Type B pancreatic cell (in vitro differentiated cells): ENCODE measurements at regions not wholly inside any gene's neighbourhood (a gene's known extent, or its start where the extent isn't known, plus 50 kb on each side); places are given as distances from the start of the nearest gene placed in this dataset.
"Not testable (repeated sequence)": the region's sequence is repeated elsewhere in the genome, so short reads cannot be mapped to it uniquely, and the experiment has no call there.

Experiments
- DNase-seq: peaks from one replicate; pipeline ENCODE4 v3.0.0; 2021; ENCODE audit warnings: mixed read lengths; ENCODE audit not compliant: unreplicated experiment; ENCODE audit errors: extremely low spot score
- H3K27ac Mint-ChIP-seq: 2 replicates; pipeline ENCODE4 v1.8.0; 2021; ENCODE audit warnings: mild to moderate bottlenecking, mixed read lengths
- H3K27me3 Mint-ChIP-seq: 2 replicates; pipeline ENCODE4 v1.8.0; 2021; ENCODE audit warnings: mixed read lengths
- H3K36me3 Mint-ChIP-seq: 2 replicates; pipeline ENCODE4 v1.8.0; 2021; ENCODE audit warnings: mixed read lengths
- H3K4me1 Mint-ChIP-seq: one replicate; pipeline ENCODE4 v1.8.0; 2021; ENCODE audit warnings: mixed read lengths; ENCODE audit not compliant: unreplicated experiment
- H3K4me3 Mint-ChIP-seq: 2 replicates; pipeline ENCODE4 v1.8.0; 2021; ENCODE audit warnings: mild to moderate bottlenecking, mixed read lengths
- H3K9me3 Mint-ChIP-seq: 2 replicates; pipeline ENCODE4 v1.8.0; 2021; ENCODE audit warnings: mixed read lengths
- TF ChIP-seq, protein P1 (sequence below): fragments of 200-600 bp; sonication (generic); conservative IDR thresholded peaks from 2 replicates; pipeline ENCODE4 v1.5.0; 2021; ENCODE audit warnings: antibody characterized with exemption, mild to moderate bottlenecking

DNA sequence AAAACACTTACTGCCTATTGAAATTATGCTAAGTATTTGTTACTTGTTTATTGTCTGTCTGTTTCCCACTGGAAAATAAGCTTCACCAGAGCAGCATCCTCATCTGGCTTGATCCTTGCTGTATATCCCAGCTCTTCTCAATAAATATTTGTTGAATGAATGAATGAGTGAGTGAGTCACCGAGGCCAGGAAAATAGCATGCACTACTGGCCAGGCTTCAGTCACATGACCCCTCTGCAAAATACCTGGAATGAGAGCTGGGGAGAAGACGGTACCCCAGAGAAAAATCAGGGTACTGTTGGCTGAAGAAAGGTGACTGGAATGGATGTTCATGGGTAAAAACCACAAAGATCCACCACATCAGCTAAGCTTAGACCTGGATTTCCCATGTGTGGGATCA lies 331.9 kb downstream of the SHQ1 start:
- H3K27ac Mint-ChIP-seq = no peak overlapping the region
- H3K9me3 Mint-ChIP-seq = peaks cover 5% of the 10 kb centered on the region

GRCh38 chr3:72515941-72516340 lies 332.3 kb downstream of the SHQ1 start:
- Mint-ChIP-seq H3K27me3 (no peaks in the 10 kb centered on the region), H3K4me3 (no peak overlapping the region), H3K27ac (no peak overlapping the region), H3K9me3 (peaks cover 5% of the 10 kb centered on the region), H3K4me1 (peaks cover 30% of the 10 kb centered on the region), H3K36me3 (no peaks in the 10 kb centered on the region)
- TF ChIP-seq, protein P1, sequence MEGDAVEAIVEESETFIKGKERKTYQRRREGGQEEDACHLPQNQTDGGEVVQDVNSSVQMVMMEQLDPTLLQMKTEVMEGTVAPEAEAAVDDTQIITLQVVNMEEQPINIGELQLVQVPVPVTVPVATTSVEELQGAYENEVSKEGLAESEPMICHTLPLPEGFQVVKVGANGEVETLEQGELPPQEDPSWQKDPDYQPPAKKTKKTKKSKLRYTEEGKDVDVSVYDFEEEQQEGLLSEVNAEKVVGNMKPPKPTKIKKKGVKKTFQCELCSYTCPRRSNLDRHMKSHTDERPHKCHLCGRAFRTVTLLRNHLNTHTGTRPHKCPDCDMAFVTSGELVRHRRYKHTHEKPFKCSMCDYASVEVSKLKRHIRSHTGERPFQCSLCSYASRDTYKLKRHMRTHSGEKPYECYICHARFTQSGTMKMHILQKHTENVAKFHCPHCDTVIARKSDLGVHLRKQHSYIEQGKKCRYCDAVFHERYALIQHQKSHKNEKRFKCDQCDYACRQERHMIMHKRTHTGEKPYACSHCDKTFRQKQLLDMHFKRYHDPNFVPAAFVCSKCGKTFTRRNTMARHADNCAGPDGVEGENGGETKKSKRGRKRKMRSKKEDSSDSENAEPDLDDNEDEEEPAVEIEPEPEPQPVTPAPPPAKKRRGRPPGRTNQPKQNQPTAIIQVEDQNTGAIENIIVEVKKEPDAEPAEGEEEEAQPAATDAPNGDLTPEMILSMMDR = no peak
- no peak for DNase-seq

More for the DNA sequence above, 331.9 kb downstream of the SHQ1 start:
- Mint-ChIP-seq H3K36me3 (no peaks in the 10 kb centered on the region), H3K4me3 (no peak overlapping the region), H3K4me1 (peaks cover 34% of the 10 kb centered on the region), H3K27me3 (no peaks in the 10 kb centered on the region)
- TF ChIP-seq, protein P1 = no peak
- DNase-seq = no peak

- Mint-ChIP-seq H3K4me1 (peaks cover 23% of the 10 kb centered on the region), H3K27ac (no peak overlapping the region), H3K4me3 (no peak overlapping the region), H3K9me3 (peaks cover 5% of the 10 kb centered on the region), H3K27me3 (no peaks in the 10 kb centered on the region), H3K36me3 (no peaks in the 10 kb centered on the region)
- TF ChIP-seq, protein P1 = no peak
- DNase-seq = no peak
Measured at GRCh38 chr3:72515281-72515680, 333.0 kb downstream of the SHQ1 start.

- H3K4me1 Mint-ChIP-seq = peaks cover 12% of the 10 kb centered on the region
- H3K27ac Mint-ChIP-seq = no peak overlapping the region
- no peak overlapping the region for H3K4me3 Mint-ChIP-seq
- no peak for DNase-seq
- peaks cover 7% of the 10 kb centered on the region for H3K27me3 Mint-ChIP-seq
- H3K9me3 Mint-ChIP-seq = peaks cover 5% of the 10 kb centered on the region
- no peaks in the 10 kb centered on the region for H3K36me3 Mint-ChIP-seq
- TF ChIP-seq, protein P1 = no peak
Measured at GRCh38 chr3:72510247-72510646, 338.0 kb downstream of the SHQ1 start.

DNA sequence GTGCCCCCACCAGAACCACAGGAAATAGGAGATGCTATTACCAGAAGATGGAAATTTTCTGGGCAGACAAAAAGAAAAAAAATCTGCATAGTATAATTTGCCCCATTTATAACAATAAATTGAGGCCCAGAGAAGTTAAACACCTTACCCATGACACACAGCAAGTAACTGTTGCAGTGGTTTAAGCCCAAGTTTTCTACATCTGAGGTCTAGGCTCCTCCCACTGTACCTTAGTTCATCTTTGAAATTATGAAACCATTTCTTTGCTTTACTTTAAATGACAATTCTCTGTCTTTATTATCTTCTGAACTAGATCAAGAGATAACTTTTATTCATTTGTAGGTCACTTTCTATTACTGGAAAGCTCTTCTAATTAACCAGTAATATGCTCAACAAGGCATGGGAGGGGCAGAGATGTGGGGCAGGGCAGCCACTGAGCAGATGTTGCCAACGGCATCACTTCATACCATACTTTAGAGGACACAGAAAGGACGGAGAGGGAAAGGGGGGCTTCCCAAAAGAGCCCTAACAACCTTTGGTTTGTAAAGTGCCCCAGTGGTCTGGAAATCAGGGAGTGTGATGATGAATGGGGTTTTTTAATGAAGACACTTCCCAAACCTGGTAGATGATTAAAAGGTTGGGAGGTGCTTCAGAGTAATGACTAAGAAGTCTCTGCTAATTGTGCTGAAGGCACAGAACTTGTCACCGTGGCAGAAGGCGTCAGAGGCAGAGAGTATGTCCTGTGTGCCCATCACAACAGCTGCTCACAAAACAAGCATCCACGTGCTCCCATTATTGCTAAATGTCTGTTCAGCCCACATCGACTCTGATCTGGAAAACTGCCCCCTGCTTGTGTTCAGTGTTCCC lies 342.5 kb downstream of the SHQ1 start:
- H3K27me3 Mint-ChIP-seq = peaks cover 15% of the 10 kb centered on the region
- no peak overlapping the region for H3K4me3 Mint-ChIP-seq
- H3K4me1 Mint-ChIP-seq = peaks cover 10% of the 10 kb centered on the region
- TF ChIP-seq, protein P1 = no peak
- H3K9me3 Mint-ChIP-seq = no peaks in the 10 kb centered on the region
- no peak overlapping the region for H3K27ac Mint-ChIP-seq
- DNase-seq = no peak
- no peaks in the 10 kb centered on the region for H3K36me3 Mint-ChIP-seq

- H3K4me1 Mint-ChIP-seq, H3K9me3 Mint-ChIP-seq, H3K27ac Mint-ChIP-seq, H3K27me3 Mint-ChIP-seq, DNase-seq, H3K4me3 Mint-ChIP-seq, H3K36me3 Mint-ChIP-seq: not testable (repeated sequence)
Measured at GRCh38 chr3:72497501-72497900, 350.7 kb downstream of the SHQ1 start.
